AG09309 (cell line): ENCODE measurements at regions not wholly inside any gene's neighbourhood (a gene's known extent, or its start where the extent isn't known, plus 50 kb on each side); places are given as distances from the start of the nearest gene placed in this dataset.

ENCODE experiments used
- DNase-seq: peaks from one replicate; pipeline ENCODE4 v3.0.0-alpha.2; 2010; ENCODE audit warnings: low read depth
- H3K4me3 ChIP-seq: 2 replicates; pipeline ENCODE4 v1.5.1; 2011; ENCODE audit warnings: mild to moderate bottlenecking, low read depth, low read length, moderate library complexity; ENCODE audit not compliant: control insufficient read depth
- CTCF ChIP-seq: IDR thresholded peaks from 2 replicates; pipeline ENCODE4 v1.5.1; 2011; ENCODE audit warnings: mild to moderate bottlenecking, low read depth, low read length, inconsistent platforms; ENCODE audit not compliant: insufficient read depth, control insufficient read depth; ENCODE audit errors: missing control alignments

GRCh38 chr16:63453261-63453660 lies 1417.0 kb upstream of the CDH8 start:
- DNase-seq: no peak
- no peak for TF ChIP-seq CTCF
- H3K4me3 ChIP-seq: no peak overlapping the region

DNA sequence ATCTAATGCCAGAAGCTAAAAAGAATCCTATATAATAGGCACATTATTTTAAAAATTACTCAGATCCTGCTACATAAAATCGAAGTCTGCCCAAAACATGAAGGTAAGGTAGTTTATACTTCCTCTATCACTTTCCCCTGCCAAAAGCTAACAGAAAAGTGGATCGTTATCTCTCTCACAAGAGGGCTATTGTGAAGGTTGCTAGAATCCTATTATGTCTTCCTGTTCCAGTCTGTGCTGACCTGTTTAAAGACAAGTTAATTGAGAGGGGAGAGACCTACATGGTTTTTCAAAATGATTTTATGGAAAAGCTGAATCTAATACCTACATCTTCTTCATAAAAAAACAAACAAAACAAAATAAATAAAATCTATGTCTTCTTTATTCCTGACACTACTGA lies 1410.9 kb upstream of the CDH8 start:
- no peak overlapping the region for H3K4me3 ChIP-seq
- TF ChIP-seq CTCF: no peak
- no peak for DNase-seq

- DNase-seq: no peak
- no peak for TF ChIP-seq CTCF
- no peak overlapping the region for H3K4me3 ChIP-seq
These were observed 1406.0 kb upstream of the CDH8 start for GRCh38 chr16:63442246-63442645.

GRCh38 chr16:63426275-63426870 lies 1390.1 kb upstream of the CDH8 start:
- no peak for TF ChIP-seq CTCF
- DNase-seq: no peak
- H3K4me3 ChIP-seq: no peak overlapping the region

GRCh38 chr16:63422715-63423114 lies 1386.5 kb upstream of the CDH8 start:
- no peak for TF ChIP-seq CTCF
- no peak overlapping the region for H3K4me3 ChIP-seq
- DNase-seq: no peak

GRCh38 chr16:63416712-63417111 lies 1380.5 kb upstream of the CDH8 start:
- TF ChIP-seq CTCF: no peak
- no peak for DNase-seq
- no peak overlapping the region for H3K4me3 ChIP-seq

DNA sequence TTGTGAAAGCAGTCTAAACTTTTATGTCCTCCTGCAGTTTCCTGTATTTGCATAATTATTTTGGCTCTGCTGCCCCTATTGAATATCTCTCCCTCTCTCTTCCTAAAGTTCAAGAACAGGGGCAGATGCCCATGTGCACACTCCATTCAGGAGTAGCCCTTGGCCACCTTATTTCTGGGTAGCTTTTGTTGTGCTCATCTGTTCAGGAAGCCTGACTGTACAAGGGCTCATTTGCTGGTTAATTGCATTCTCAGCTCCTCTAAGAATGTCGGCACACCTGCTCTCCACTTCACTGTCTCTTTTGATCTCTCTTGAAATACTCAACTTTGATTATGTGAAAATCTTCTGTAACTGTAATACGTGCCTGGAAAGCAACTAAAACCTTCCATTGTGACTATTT lies 1378.8 kb upstream of the CDH8 start:
- no peak for TF ChIP-seq CTCF
- DNase-seq: no peak
- H3K4me3 ChIP-seq: no peak overlapping the region
